Fibroblast of skin of abdomen (primary cell): ENCODE measurements at regions not wholly inside any gene's neighbourhood (a gene's known extent, or its start where the extent isn't known, plus 50 kb on each side); places are given as distances from the start of the nearest gene placed in this dataset.
"Not testable (repeated sequence)": the region's sequence is repeated elsewhere in the genome, so short reads cannot be mapped to it uniquely, and the experiment has no call there.

Experiments
- DNase-seq: peaks from one replicate; pipeline ENCODE4 v3.0.0-alpha.2; 2013

GRCh38 chr22:34760276-34761008, 305.5 kb upstream of the ISX start:
- DNase-seq = no peak

DNA sequence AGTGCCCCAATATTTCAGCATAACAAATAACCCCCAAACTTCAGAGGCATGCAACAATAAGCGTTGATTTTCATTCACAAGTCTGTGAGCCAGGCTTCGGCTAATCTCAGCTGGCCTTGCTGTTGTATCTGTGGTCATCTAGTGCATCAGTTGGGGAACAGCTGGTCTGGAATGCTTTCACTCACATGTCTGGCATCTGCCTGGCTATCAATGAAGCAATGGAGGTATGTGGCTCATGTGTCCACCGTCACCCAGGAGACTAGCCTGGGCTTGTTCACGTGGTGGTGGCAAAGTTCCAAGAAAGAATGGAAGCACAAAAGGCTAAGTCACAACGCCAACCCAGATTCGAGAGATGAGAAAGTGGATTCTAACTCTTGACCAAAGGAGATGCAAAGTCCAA, 304.8 kb upstream of the ISX start:
- peak; percentile 55 for DNase-seq

DNA sequence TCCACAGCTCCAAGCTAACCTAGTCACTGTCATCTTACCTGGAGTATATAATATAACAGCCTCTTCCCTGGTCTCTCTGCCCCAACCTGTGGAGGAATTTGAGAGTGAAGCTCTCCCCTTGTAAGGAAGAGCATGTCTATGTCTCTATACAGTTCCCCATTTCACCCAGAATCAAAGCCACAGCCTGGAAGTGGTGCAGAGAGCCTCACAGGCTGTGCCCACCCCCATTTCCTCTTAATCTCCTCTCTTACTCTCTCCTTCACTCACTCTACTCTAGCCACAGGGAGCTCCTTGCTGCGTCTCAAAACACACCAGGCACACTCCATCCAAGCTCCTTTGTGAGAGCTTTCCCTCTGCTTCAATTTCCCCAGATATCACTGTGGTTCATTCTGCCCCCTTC, 302.5 kb upstream of the ISX start:
- no peak for DNase-seq

DNA sequence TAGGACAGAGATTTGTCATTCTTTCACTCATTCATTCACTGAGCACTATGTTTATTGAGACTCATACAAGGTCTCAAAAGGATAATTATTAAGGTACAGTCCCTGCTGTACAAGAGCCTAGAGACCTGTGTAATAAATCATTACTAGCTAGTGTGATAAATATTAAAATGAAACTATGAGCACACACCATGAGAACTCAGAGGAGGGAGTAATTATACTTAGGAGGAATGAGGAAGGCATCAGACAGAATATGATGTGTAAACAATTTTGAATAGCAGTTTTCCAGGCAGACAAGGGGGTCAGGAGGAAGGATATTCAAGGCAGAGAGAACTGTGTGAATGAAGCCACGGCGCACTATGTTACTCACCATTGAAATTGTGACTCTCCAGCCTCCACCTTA, 300.8 kb upstream of the ISX start:
- no peak for DNase-seq

- DNase-seq = no peak
Measured at GRCh38 chr22:34769361-34769760, 296.6 kb upstream of the ISX start.

GRCh38 chr22:34776817-34777216, 289.1 kb upstream of the ISX start:
- peak; percentile 31 for DNase-seq

DNA sequence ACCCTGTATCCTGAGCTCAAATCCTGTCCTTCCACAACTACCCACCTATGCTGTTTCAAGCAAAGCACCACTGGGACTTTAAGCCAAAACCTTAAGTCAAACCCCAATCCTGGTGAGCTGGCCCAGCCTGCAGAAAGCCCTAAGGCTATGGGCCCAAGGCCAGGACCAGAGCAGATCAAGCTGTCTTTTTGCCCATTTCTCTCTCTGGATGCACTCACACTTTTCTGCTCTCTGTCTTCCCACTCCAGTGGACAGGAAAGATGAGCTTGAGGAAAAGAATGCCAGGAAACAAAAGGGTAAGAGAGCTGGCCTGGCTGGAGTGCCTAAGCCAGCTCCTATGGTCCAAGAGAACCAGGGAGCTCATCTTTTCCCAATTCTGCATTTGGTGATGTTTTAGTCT, 284.3 kb upstream of the ISX start:
- no peak for DNase-seq

- DNase-seq = no peak
Measured at GRCh38 chr22:34783436-34783835, 282.5 kb upstream of the ISX start.

- DNase-seq = no peak
Measured at GRCh38 chr22:34784056-34784455, 281.9 kb upstream of the ISX start.

- DNase-seq = peak; percentile 59
Measured at GRCh38 chr22:34797826-34798225, 268.1 kb upstream of the ISX start.

DNA sequence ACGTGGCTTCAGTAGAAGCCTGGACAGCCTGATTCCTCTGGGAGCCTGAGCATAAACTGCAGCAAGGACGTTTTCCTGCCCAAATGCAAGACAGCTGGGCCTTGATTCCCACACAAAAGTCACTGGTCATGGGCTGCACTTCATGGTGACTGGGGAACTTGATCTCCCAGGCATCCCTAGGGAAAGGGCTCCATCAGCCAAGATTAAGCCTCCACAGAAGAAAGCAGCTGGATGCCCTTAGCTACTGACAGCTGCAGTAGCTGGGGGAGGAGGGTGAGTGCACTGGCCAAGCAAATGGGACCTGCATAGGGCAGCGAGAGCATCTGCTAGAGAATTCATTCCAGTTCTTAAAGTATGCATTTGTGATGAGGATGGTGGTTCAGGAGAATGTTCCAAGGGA, 267.4 kb upstream of the ISX start:
- DNase-seq = peak; percentile 25

GRCh38 chr22:34800260-34800980, 265.5 kb upstream of the ISX start:
- peak; percentile 92 for DNase-seq

DNA sequence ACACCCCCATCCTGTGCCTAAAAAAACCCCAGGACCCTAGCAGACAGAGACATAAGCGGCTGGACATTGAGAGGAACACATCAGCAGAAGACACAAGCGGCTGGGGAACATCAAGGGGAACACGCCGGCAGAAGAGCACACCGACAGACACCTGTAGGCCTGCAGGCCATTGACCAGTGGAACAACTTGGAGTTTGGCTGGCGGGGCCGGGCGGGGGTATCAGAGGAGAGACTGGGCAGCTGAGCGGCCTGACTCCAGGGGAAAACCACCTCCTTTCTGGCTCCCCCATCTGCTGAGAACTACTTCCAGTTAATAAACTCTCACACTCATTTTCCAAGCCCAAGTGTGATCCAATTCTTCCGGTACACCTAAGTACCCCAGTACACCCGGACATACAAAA, 264.7 kb upstream of the ISX start:
- no peak for DNase-seq

- no peak for DNase-seq
Measured at GRCh38 chr22:34804091-34804490, 261.9 kb upstream of the ISX start.

DNA sequence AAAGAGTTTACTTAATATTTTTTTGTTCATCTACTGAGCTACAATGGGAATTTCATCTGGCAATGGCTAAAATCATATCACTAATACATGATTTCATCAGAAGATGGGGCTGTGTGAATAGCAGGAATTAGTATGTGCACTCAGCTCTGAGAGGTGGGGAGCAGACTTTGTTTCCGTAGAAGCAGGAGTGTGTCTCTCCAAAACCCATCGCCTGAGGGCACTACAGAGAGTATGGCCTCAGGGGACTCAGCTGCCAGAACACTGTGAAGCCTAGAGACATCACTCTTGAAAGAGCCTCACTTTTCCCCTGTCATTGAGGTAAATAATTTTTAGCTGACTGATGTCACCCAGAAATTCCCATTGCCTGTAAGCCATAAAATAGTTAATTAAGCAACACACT, 261.4 kb upstream of the ISX start:
- DNase-seq = peak; percentile 46

- peak; percentile 76 for DNase-seq
Measured at GRCh38 chr22:34805771-34806170, 260.2 kb upstream of the ISX start.

- DNase-seq = peak; percentile 59
Measured at GRCh38 chr22:34808618-34809017, 257.3 kb upstream of the ISX start.

GRCh38 chr22:34812631-34813030, 253.3 kb upstream of the ISX start:
- DNase-seq = peak; percentile 80

DNA sequence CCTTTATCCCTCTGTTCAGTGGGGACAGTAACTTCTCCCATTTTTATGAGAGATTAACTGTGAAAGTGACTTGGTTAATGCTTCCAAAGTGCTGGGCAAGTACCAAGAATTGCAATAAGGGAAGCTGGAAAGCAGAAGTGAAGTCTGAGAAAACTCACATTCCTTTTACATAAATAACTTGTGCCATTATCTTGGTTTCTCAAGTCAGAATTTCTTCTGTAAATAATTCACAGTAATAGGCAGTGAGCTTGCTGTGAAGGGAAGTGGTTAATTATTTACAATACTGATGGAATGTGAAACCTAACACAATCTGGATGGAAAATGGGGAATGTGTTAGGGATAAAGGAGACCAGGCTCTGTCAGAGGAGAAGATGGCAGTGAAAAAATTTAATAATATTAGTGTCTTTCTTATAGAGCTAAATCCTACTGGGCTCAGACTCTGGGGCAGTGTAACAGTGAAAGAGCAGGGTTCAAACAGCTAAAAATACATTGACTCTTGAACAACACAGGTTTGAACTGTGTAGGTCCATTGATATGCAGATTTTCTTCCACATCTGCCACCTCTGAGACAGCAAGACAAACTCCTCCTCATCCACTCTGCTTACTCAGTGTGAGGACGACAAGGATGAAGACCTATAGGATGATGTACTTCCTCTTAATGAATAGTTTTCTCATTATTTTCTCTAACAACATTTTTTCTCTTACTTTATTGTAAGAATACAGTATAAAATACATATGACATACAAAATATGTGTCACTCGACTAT, 251.5 kb upstream of the ISX start:
- DNase-seq = peak; percentile 72

GRCh38 chr22:34829485-34829884, 236.5 kb upstream of the ISX start:
- no peak for DNase-seq

- no peak for DNase-seq
Measured at GRCh38 chr22:34834059-34834458, 231.9 kb upstream of the ISX start.

GRCh38 chr22:34834541-34834940, 231.4 kb upstream of the ISX start:
- not testable (repeated sequence) for DNase-seq

- DNase-seq = peak; percentile 80
Measured at GRCh38 chr22:34841331-34841771, 224.6 kb upstream of the ISX start.
